ENCODE measurements at regions not wholly inside any gene's neighbourhood (a gene's known extent, or its start where the extent isn't known, plus 50 kb on each side); places are given as distances from the start of the nearest gene placed in this dataset.

DNA sequence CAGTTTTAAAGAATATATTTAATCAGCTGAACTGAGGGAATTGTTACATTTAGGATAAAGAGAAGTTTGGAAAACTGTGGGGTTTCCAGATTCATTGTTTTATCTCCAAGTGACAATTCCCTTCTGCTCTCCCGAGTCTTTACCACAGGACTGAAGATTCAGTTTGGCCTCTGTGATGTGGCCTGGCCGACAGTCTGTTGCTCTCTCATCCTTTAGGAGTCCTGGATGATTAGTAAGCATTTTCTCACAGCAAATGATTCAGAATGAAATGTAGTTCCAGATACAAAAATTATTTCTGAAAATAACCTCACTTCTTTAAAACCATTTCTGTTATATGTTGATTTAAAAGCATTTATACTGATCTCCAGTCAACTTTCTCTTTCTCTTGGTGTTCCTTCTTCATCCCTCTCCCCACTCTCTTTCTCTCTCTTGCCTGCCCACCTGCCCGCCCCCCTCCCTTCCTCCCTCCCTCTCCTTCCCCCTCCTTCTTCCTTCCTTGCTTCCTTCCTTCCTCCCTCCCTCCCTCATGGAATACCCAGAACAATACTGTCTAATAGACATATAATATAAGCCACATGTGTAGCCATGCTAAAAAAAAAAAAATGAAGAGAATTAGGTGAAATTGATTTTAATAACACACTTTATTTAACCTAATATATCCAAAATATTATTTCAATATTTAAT, 254.9 kb downstream of the PRL start:
- DNase-seq: no peak

- DNase-seq: no peak
These were observed 254.1 kb downstream of the PRL start for GRCh38 chr6:22042706-22043105.

- DNase-seq: no peak
These were observed 253.4 kb downstream of the PRL start for GRCh38 chr6:22043284-22043962.

DNA sequence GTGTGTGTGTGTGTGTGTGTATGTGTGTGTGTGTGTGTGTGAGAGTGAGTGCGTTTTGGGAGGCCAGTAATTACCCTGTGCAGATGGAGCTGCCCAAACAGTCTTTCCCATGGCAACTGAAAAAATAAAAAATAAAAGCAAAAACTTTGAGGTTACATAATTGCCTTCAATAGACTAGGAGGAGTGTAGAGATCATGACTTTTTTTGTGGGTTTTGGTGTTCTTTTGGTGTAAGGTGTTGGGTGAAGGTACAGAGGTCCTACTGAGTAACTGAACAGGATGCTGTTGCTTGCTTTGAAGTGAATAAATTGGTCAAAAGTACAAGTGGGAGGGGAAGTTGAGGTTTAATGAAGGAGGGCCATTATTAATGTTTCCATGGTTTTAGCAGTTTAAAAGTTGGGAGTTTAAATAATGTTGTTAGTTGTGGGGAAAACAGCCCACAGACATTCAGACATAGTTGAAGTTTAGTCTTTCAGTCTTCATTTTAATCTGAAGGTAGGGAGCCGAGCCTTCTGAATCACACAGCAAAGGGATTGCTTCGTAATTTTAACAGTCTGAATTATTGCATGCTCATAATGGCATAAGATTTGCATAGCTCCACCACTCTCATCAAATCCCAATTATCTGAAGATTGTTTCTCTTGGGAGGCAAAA, 251.4 kb downstream of the PRL start:
- DNase-seq: no peak

DNA sequence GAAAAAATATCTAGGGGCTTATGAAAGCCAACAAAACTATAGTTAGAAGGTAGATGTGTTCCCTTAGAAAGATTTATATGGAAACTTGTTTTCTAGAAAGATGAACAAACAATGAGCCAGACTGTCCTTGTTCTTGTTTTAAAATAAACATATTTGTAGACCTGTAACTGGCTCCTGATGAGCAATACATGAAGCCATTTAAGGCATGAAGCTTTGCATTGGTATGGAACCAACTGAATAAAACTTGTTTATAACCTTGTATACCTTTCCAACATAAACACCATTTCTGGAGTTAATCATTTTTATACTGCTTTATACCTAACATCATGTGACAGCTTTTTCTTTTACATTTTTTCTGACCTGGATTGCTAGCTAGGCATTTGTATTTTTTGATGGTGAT, 247.8 kb downstream of the PRL start:
- DNase-seq: no peak

GRCh38 chr6:22053391-22053997, 243.3 kb downstream of the PRL start:
- DNase-seq: no peak

DNA sequence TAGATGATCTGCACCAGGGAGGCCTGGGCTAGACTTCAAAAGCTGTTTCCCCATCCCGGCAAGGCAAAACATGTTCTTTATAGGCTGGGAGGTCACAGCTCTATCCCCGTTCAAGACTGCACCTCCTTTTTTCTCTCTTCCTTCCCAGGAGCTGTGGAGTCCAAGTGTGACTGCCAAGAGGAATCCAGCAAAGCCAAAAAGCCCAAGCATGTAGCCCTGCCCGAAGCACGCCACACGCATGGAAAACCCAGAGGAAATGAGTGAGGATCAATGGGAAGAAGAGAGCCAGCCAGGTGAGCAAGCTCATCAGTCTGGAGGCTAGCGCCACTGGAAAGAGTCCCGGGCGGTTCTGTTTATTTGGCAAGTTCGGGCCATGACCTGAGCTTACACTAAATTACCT, 240.4 kb downstream of the PRL start:
- no peak for DNase-seq

DNA sequence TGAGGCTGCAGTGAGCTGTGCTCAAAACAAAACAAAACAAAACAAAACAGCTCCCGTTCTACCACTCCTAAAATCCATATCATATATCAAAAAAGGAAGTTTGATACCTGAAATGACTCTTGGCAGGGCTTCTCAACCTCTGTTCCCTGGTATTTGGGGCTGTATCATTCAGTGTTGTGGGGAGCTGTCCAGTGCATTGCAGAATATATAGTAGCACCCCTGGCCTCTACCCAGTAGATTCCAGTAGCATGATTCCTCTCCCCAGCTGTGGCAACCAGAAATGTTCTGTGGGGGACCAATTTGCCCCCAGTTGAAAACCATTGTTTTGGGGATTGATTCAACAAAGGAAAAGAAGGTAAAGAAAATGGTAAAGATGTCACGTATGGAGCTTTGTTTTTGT, 238.9 kb downstream of the PRL start:
- no peak for DNase-seq

DNA sequence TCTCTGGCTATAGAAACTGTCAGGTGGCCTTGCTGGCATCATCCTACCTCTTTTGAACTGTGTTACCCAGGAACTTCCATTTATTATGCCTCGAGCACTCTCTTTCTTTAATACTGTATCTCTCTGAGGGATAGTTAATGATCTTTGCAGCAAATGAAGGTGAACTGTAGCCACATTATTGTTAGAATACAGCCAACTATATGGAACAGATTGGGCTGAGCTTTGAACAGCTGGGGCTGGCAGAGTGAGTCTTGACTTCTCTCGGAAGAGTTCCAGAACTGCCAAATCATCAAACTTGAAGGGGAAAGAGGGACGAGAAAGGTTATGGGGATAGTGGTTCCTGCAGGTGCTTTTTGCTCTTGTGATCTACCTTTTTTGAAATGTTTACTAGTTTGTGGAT, 237.7 kb downstream of the PRL start:
- no peak for DNase-seq

DNA sequence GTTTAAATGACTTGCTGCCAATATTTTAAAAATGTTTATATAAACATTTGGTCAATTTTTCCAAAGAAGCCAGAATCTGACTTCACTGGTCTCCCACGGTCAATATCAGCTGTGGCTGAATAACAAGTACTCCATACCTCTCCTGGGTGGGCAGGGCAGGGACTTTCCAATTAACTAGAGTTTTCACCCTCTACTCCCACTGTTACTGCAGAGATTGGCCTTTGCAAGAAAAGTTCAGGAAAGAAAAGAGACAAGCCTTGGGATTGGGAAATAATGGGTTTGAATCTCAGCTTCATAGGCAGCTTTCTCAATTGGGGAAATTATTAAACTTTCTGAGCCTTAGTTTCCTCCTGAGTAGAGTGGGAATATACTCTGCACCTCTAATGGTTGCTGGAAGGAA, 236.9 kb downstream of the PRL start:
- DNase-seq: no peak

- DNase-seq: no peak
These were observed 233.9 kb downstream of the PRL start for GRCh38 chr6:22062807-22063408.

DNA sequence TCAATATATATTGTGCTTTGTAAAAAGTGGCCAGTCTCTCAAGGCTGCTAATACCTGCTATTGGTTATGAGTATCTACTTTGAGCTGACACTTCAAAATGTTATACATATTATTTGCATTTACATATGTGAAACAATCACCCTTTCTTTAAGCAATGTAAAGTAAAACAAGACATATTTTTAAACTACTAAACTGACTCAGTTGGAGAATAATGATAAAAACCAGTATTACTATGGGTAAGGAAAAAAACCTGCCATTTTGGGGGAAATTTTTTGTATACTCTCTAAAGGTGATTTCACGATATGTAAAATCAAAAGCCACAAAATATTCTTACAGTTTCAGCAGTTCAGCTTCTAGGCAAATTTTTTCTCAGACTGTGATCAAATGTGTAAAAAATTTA, 232.3 kb downstream of the PRL start:
- no peak for DNase-seq

DNA sequence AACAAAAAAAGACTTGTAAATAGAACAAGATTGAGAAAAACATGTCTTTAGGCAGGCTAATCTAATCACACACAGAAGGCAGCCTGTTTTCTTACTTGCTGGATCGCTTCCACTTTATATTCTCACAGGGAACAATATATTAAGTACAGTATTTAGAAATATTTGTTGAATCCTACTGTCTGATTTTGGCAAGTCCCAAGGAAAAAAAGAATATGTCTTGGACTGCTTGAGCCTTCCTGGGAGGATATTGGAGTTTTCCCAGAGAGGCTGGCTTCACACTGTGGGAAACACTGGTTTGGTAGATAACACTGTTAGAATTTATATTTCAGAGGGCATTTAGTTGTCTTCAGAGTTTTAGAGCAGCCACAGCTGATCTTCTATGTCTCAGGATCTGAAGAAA, 229.7 kb downstream of the PRL start:
- DNase-seq: no peak

DNA sequence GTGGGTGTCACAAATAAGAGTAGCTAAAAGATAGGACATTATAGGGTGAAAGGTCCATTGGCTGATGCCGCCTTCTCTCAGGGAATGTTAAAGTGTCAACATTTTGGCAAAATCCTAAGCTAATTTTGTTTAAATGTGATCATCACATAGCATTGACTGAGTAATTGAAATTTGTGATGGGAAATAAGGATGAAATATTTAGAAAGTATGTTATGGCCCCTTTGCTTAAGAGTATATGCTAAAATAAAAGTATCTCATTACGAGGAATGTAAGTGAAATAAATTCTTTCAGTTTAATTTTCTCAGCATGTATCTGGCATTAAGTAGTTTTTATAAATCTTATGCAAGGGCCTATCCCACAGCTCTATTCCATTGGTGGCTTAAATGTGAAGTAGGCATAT, 229.2 kb downstream of the PRL start:
- DNase-seq: no peak

- no peak for DNase-seq
These were observed 228.1 kb downstream of the PRL start for GRCh38 chr6:22068561-22069305.

DNA sequence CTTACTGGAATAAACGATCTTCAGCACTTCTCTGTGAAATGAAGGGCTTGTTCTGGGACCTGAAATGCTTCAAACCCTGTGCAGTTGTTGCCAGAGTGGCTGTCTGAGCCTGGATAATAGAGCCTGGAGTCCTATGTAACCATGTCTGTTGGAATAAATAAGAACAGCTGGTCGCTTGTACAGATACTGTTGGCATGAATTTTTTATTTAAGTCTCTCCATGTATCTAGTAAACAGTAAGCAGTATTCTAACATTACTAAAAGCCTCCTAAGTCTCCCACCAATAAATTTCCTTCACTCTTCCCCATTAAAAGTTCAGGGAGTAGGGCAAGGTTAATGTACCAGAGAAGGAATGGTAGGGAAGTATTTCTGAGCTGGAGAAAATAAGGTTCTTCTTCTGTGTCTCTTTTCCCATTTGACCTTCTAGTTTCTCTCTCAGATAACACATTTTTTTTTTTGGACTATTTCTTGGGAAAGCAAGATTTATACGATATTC, 227.5 kb downstream of the PRL start:
- no peak for DNase-seq

DNA sequence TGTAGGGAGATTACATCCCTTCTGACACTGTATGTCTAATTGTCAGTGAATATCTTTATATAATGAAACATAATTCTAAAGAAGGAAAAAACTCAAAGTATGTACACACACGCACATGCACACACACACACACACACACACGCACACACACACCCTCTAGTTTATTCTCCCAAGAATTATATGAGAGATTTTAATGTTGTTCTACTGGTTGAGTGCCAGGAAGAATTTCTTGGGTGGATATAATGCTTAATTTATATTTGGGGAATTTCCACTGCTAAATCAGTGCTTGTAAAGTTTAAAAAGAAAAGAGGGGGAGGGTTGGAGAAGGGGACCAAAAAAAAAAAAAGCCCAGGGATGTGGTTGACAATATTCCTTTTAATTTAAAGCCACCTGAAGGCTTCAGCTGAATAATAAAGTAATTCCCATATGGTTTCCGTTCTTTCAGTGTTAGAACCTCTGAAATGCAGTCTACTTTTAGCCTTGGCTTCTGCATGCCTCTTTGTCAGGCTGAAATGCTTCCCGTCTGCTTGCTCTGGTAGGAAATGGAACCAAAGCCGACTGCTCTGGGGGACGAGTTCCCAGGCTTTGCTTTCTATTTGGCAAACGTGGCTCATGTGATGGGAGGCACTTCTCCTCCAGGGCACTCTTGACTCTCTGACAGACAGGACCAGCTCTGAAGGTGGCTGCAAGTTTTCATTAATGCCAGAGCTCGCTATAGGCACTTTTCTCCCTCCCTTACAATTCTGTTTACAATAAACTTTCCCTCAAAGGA, 225.4 kb downstream of the PRL start:
- no peak for DNase-seq

GRCh38 chr6:22072949-22073348, 223.9 kb downstream of the PRL start:
- DNase-seq: no peak

DNA sequence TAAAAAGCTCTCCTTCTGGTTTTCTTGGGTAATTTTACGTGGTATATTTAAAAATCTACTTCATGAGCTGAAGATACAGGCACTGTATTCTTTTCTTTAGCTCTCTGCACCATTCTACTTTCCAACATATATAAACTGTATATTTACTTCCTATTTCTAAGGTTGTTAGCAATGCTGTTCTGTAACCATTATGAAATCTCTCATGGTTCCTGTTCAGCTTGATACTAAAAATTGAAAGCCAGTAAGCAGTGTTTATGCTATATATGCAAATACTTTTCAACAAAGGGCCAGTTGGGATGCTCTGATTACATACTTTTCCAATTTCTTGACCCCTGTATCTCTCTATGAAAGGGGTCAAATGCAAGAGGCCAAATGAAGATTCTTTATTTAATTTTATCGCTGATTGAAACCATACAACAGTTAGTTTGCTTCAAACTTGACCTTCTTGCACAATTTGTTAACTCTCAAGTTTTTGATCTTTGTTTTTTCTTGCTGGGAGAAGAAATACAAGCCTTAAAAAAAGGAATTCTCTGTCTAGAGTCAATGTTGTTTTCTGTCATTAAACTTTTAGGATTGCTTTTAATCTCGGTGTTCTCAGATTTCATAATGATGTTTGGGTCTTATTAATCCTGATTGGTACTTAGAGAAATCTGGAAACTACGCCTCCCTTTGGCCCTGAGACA, 223.2 kb downstream of the PRL start:
- no peak for DNase-seq

DNA sequence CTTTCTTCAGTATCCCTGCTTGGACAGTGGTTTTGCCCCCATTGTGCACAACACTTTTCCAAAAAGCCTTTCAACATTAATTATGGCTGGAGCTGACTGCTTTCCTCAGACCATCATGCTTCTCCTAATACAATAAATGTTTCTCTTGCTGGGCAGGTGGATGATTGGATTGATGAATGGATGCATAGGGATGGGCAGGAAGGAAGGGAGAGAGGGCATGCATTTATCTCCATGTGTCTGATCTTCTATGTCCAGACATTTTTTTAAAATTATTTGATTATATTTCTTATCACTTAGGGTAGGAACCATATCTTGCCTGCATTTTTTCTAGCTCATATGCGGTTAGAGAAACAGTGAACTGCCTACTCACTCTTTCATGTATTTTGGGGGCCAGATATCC, 218.5 kb downstream of the PRL start:
- DNase-seq: no peak

Measured in GOT3 (cell line).